Osteoblast (primary cell): ENCODE measurements at regions not wholly inside any gene's neighbourhood (a gene's known extent, or its start where the extent isn't known, plus 50 kb on each side); places are given as distances from the start of the nearest gene placed in this dataset.

Experiments
- DNase-seq: peaks from one replicate; pipeline ENCODE4 v3.0.0; 2011; ENCODE audit warnings: low spot score, mixed read lengths; ENCODE audit not compliant: insufficient read length; ENCODE audit errors: missing footprints
- H2AFZ ChIP-seq: 2 replicates; pipeline ENCODE4 v1.6.0; 2011; ENCODE audit warnings: mild to moderate bottlenecking, low read length
- H3K27ac ChIP-seq: 2 replicates; pipeline ENCODE4 v1.5.1; 2011; ENCODE audit warnings: mild to moderate bottlenecking, low read depth, low read length, moderate library complexity
- H3K27me3 ChIP-seq: 2 replicates; pipeline ENCODE4 v1.6.0; 2012; ENCODE audit warnings: mild to moderate bottlenecking, control low read depth, inconsistent platforms, low read length, moderate library complexity; ENCODE audit not compliant: insufficient read depth
- H3K36me3 ChIP-seq: 2 replicates; pipeline ENCODE4 v1.5.1; 2011; ENCODE audit warnings: mild to moderate bottlenecking, low read length, control low read depth, moderate library complexity; ENCODE audit not compliant: insufficient read depth
- H3K4me1 ChIP-seq: 2 replicates; pipeline ENCODE4 v1.5.1; 2011; ENCODE audit warnings: mild to moderate bottlenecking, low read length, control low read depth, moderate library complexity; ENCODE audit not compliant: insufficient read depth
- H3K4me2 ChIP-seq: 2 replicates; pipeline ENCODE4 v1.6.0; 2011; ENCODE audit warnings: mild to moderate bottlenecking, low read length; ENCODE audit not compliant: insufficient read depth
- H3K4me3 ChIP-seq: fragments of 200-600 bp; sonication (generic); 3 replicates; pipeline ENCODE4 v1.5.1; 2012; ENCODE audit warnings: mild to moderate bottlenecking, low read length, inconsistent platforms; ENCODE audit not compliant: insufficient read depth
- H3K79me2 ChIP-seq: 2 replicates; pipeline ENCODE4 v1.6.0; 2012; ENCODE audit warnings: mild to moderate bottlenecking, low read length, control low read depth, inconsistent platforms; ENCODE audit not compliant: insufficient read depth
- H3K9me3 ChIP-seq: 2 replicates; pipeline ENCODE4 v1.5.1; 2011; ENCODE audit warnings: low read depth, low read length, control low read depth
- H4K20me1 ChIP-seq: 2 replicates; pipeline ENCODE4 v1.6.0; 2012; ENCODE audit warnings: mild to moderate bottlenecking, low read length, control low read depth; ENCODE audit not compliant: insufficient read depth
- CTCF ChIP-seq: IDR thresholded peaks from 2 replicates; pipeline ENCODE4 v1.5.1; 2011; ENCODE audit warnings: mild to moderate bottlenecking, low read depth, low read length, moderate library complexity; ENCODE audit errors: extremely low read depth

- H3K4me1 ChIP-seq, result no peaks in the 10 kb centered on the region
- no peak overlapping the region for H2AFZ ChIP-seq
- no peak for DNase-seq
- H4K20me1 ChIP-seq, result no peaks in the 10 kb centered on the region
- H3K27ac ChIP-seq, result no peak overlapping the region
- TF ChIP-seq CTCF, result no peak
- H3K36me3 ChIP-seq, result no peaks in the 10 kb centered on the region
- H3K27me3 ChIP-seq, result no peaks in the 10 kb centered on the region
- H3K4me3 ChIP-seq, result no peak overlapping the region
- no peaks in the 10 kb centered on the region for H3K79me2 ChIP-seq
- no peak overlapping the region for H3K4me2 ChIP-seq
- no peaks in the 10 kb centered on the region for H3K9me3 ChIP-seq
Measured at GRCh38 chr9:80242022-80242421, 670.3 kb downstream of the TLE4 start.

- Histone ChIP-seq H3K4me2 (no peak overlapping the region), H4K20me1 (no peaks in the 10 kb centered on the region), H3K36me3 (no peaks in the 10 kb centered on the region), H3K4me1 (no peaks in the 10 kb centered on the region), H3K27me3 (no peaks in the 10 kb centered on the region), H3K79me2 (no peaks in the 10 kb centered on the region), H3K27ac (no peak overlapping the region), H3K4me3 (no peak overlapping the region), H3K9me3 (no peaks in the 10 kb centered on the region), H2AFZ (no peak overlapping the region)
- TF ChIP-seq CTCF, result no peak
- DNase-seq, result no peak
Measured at GRCh38 chr9:80235752-80236151, 664.0 kb downstream of the TLE4 start.

GRCh38 chr9:80233906-80234305 lies 662.1 kb downstream of the TLE4 start:
- Histone ChIP-seq H4K20me1 (no peaks in the 10 kb centered on the region), H3K4me2 (no peak overlapping the region), H2AFZ (no peak overlapping the region), H3K4me1 (no peaks in the 10 kb centered on the region), H3K27ac (no peak overlapping the region), H3K27me3 (no peaks in the 10 kb centered on the region), H3K4me3 (no peak overlapping the region), H3K36me3 (no peaks in the 10 kb centered on the region), H3K9me3 (no peaks in the 10 kb centered on the region), H3K79me2 (no peaks in the 10 kb centered on the region)
- no peak for DNase-seq
- TF ChIP-seq CTCF, result no peak

GRCh38 chr9:80233102-80233843 lies 661.5 kb downstream of the TLE4 start:
- Histone ChIP-seq H3K27ac (no peak overlapping the region), H3K36me3 (no peaks in the 10 kb centered on the region), H4K20me1 (no peaks in the 10 kb centered on the region), H3K27me3 (no peaks in the 10 kb centered on the region), H3K4me3 (no peak overlapping the region), H3K9me3 (no peaks in the 10 kb centered on the region), H3K4me2 (no peak overlapping the region), H2AFZ (no peak overlapping the region), H3K79me2 (no peaks in the 10 kb centered on the region), H3K4me1 (no peaks in the 10 kb centered on the region)
- no peak for DNase-seq
- no peak for TF ChIP-seq CTCF
